Peyer's patch (tissue), 4 donors: ENCODE measurements at regions not wholly inside any gene's neighbourhood (a gene's known extent, or its start where the extent isn't known, plus 50 kb on each side); places are given as distances from the start of the nearest gene placed in this dataset.

Source experiments
- POLR2A ChIP-seq, 2 donors: fragments of 450-650 bp; IDR thresholded peaks; one replicate each; pipeline ENCODE4 v1.5.1; 2017; ENCODE audit warnings: antibody characterized with exemption in 2 of 2, mild to moderate bottlenecking in 2 of 2, moderate library complexity in 2 of 2
- TF ChIP-seq, protein P1 (sequence below), 6 experiments: fragments of 450-650 bp in 4 of 6; fragments of 200-600 bp in 2 of 6; sonication (generic) in 1 of 6; IDR thresholded peaks; one replicate each; pipeline ENCODE4 v1.5.1; 2017 to 2019; ENCODE audit warnings: antibody characterized with exemption in 6 of 6, mild to moderate bottlenecking in 3 of 6, moderate library complexity in 1 of 6

DNA sequence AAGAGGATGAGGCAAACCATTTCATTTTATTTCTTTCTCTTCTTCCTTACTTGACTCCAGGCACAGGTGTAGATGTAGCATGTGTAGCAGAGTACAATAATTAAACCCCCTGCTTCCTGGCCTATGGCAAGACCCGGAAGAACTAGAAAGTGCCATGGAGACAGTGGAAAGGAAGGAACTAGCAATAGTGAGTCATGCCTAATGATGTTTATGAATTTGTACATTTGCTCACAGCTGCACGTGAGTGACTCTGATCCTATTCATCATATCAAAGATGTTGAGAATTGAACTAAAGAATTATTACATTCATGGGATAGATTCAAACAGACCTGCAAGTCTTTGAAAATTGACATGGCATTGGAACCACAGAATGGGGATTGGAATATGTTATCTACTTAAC, 2233.9 kb upstream of the TENM3 start:
- TF ChIP-seq POLR2A (IDR thresholded peaks at IDR 0.05) = no peak
- TF ChIP-seq, protein P1, sequence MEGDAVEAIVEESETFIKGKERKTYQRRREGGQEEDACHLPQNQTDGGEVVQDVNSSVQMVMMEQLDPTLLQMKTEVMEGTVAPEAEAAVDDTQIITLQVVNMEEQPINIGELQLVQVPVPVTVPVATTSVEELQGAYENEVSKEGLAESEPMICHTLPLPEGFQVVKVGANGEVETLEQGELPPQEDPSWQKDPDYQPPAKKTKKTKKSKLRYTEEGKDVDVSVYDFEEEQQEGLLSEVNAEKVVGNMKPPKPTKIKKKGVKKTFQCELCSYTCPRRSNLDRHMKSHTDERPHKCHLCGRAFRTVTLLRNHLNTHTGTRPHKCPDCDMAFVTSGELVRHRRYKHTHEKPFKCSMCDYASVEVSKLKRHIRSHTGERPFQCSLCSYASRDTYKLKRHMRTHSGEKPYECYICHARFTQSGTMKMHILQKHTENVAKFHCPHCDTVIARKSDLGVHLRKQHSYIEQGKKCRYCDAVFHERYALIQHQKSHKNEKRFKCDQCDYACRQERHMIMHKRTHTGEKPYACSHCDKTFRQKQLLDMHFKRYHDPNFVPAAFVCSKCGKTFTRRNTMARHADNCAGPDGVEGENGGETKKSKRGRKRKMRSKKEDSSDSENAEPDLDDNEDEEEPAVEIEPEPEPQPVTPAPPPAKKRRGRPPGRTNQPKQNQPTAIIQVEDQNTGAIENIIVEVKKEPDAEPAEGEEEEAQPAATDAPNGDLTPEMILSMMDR (IDR thresholded peaks at IDR 0.05) = no peak
